Activated T-helper 17 cell treated with anti-CD3 and anti-CD28 coated beads, Interleukin-2, amount 50 U/mL, for 72 hours (primary cell): ENCODE measurements at regions not wholly inside any gene's neighbourhood (a gene's known extent, or its start where the extent isn't known, plus 50 kb on each side); places are given as distances from the start of the nearest gene placed in this dataset.

Experiments
- ATAC-seq: fragments of 150-1000 bp; cut with Tn5 transposase; replicated peaks from 2 replicates; pipeline ENCODE4 v1.10.0; 2021; ENCODE audit warnings: mild to moderate bottlenecking, moderate library complexity
- H3K27ac Mint-ChIP-seq: one replicate; pipeline ENCODE4 v1.8.0; 2022; ENCODE audit warnings: mixed read lengths
- H3K27me3 Mint-ChIP-seq: one replicate; pipeline ENCODE4 v1.8.0; 2022; ENCODE audit warnings: mixed read lengths
- H3K36me3 Mint-ChIP-seq: one replicate; pipeline ENCODE4 v1.8.0; 2022; ENCODE audit warnings: low read depth, mild to moderate bottlenecking, mixed read lengths
- H3K4me1 Mint-ChIP-seq: one replicate; pipeline ENCODE4 v1.8.0; 2022; ENCODE audit warnings: mixed read lengths
- H3K4me3 Mint-ChIP-seq: one replicate; pipeline ENCODE4 v1.8.0; 2022; ENCODE audit warnings: mild to moderate bottlenecking, mixed read lengths
- H3K9me3 Mint-ChIP-seq: one replicate; pipeline ENCODE4 v1.8.0; 2022; ENCODE audit warnings: mixed read lengths

DNA sequence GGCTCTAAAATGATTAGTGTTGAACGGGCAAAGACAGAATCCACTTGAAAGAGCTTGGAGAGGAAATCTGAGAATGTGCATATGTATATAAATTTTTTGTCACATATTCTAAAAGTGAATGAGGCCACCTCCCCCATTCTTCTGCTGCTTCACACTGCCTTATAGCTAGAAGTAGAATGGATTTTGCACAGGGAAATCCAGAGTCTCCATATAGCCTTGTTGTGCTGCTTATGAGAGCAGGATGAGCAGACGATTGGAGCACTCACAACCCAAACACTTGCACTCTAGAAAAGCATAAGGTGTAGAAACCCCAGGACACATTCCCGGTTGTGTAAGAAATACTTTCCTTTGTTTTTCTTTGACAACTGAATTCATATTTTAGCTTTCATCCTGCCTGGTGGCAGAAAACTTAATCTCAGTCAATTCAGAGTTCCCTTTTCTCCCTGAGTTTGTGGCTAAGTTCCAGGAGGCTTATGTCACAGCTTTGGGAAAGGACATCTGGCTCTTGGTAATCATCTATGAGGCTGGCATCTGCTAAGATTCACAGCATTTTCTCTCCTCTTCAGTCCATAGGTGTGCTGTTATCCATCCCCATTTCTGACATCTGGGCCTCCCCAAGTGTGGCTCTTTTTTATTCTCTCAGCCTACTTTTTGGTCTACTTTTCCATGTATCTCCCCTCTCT, 188.4 kb upstream of the PFN2 start:
- Mint-ChIP-seq H3K4me3 (no peak overlapping the region), H3K27ac (no peak overlapping the region), H3K36me3 (no peaks in the 10 kb centered on the region), H3K27me3 (peaks cover 7% of the 10 kb centered on the region), H3K4me1 (no peaks in the 10 kb centered on the region), H3K9me3 (no peaks in the 10 kb centered on the region)
- no peak for ATAC-seq

DNA sequence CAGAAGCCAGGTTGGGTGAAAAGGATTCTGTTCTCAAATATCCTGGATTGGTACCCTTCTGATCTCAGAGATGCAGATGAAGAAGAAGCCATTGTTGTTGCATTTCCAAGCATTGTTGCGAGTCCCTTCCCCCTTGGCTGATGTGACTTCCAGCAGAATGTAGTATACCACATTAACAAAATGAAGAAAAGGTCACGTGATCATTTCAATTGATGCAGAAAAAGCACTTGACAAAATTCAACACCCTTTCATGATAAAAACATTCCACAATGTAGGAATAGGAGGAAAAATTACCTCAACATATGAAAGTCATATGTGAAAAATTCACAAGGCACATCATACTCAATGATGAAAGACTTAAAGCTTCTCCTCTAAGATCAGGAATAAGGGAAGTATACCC, 181.9 kb upstream of the PFN2 start:
- Mint-ChIP-seq H3K9me3 (no peaks in the 10 kb centered on the region), H3K4me1 (no peaks in the 10 kb centered on the region)
- ATAC-seq = no peak

DNA sequence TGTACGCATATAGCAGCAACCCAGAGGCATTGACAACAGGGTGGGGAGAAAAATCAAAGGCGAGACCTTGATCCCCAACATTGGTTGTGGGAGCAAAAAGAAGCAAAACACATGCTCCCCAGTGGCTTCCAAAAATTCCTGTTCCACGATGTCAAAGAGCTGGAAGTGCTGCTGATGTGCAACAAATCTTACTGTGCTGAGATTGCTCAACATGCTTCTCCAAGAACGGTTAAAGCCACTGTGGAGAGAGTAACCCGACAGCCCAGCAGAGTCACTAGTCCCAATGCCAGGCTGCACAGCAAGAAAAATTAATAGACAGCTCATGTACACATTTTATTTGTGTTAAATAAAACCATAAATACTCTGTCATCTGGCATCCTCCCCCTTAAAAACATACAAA, 179.9 kb upstream of the PFN2 start:
- Mint-ChIP-seq H3K4me3 (no peak overlapping the region), H3K27ac (no peak overlapping the region), H3K36me3 (no peaks in the 10 kb centered on the region), H3K27me3 (peaks cover 27% of the 10 kb centered on the region), H3K9me3 (no peaks in the 10 kb centered on the region), H3K4me1 (no peaks in the 10 kb centered on the region)
- no peak for ATAC-seq

More for the DNA sequence above, 181.9 kb upstream of the PFN2 start:
- H3K36me3 Mint-ChIP-seq = no peaks in the 10 kb centered on the region
- no peak overlapping the region for H3K27ac Mint-ChIP-seq
- H3K4me3 Mint-ChIP-seq = no peak overlapping the region
- peaks cover 24% of the 10 kb centered on the region for H3K27me3 Mint-ChIP-seq

DNA sequence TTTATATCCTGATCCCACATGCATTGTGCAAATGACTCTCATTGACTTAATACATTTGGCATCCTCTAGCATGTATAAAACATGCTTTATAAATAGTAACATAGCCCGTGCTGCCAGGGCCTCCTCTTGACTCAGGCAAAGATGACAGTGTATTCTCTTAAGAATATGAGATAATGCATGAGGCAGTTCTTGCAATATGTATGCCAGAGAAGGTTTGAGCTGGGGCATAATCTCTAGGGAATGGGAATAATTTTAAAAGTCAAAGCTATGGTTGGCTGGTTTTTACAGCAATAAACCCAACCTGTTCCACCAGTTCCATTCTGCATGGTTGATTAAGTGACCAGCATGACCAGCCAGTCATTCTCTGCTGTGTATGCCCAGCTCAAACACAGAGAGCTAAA, 179.0 kb upstream of the PFN2 start:
- no peaks in the 10 kb centered on the region for H3K9me3 Mint-ChIP-seq
- H3K36me3 Mint-ChIP-seq = no peaks in the 10 kb centered on the region
- H3K4me1 Mint-ChIP-seq = no peaks in the 10 kb centered on the region
- H3K27ac Mint-ChIP-seq = no peak overlapping the region
- peaks cover 25% of the 10 kb centered on the region for H3K27me3 Mint-ChIP-seq
- ATAC-seq = no peak
- H3K4me3 Mint-ChIP-seq = no peak overlapping the region

DNA sequence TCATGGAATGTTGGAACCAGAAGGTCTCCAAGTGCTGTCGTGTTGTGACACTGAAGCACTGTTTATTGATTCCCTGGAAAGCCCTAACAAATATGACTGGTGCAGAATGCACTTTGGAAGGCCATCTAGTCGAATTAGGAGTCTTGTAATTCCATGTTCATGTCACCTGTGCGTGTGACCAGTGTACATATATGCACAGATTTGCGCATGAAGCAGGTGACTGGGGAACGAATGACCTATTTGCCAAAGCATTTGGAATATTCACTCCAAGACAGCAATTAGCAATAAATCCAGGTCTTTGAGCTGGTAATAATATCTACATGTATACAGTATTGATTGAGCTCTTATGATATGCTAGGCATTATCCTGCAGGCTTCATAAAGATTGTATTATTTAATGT, 177.5 kb upstream of the PFN2 start:
- no peaks in the 10 kb centered on the region for H3K36me3 Mint-ChIP-seq
- H3K27me3 Mint-ChIP-seq = peaks cover 27% of the 10 kb centered on the region
- no peak overlapping the region for H3K4me3 Mint-ChIP-seq
- no peaks in the 10 kb centered on the region for H3K4me1 Mint-ChIP-seq
- H3K9me3 Mint-ChIP-seq = no peaks in the 10 kb centered on the region
- ATAC-seq = no peak
- no peak overlapping the region for H3K27ac Mint-ChIP-seq

DNA sequence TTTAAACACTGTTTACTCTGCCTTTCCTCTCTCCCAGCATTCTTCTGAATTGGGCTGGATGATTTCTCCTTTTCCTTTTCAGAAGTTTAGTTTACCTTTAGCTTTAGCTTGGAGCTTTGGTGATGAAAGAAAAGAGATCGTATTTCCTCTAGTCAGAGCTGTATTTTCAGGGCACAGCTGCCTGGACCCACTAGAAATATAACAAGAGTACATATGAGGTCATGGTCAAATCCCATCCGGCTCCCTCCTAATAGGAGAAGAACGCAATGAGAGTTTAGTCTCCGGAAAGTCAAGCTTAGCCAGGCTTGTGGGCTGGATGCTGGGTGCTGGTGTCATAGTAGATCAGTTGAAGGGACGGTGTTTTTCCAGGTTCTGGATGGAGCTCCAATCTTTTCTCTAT, 177.1 kb upstream of the PFN2 start:
- Mint-ChIP-seq H3K4me3 (no peak overlapping the region), H3K36me3 (no peaks in the 10 kb centered on the region), H3K9me3 (no peaks in the 10 kb centered on the region), H3K27ac (no peak overlapping the region), H3K4me1 (no peaks in the 10 kb centered on the region), H3K27me3 (peaks cover 27% of the 10 kb centered on the region)
- no peak for ATAC-seq

DNA sequence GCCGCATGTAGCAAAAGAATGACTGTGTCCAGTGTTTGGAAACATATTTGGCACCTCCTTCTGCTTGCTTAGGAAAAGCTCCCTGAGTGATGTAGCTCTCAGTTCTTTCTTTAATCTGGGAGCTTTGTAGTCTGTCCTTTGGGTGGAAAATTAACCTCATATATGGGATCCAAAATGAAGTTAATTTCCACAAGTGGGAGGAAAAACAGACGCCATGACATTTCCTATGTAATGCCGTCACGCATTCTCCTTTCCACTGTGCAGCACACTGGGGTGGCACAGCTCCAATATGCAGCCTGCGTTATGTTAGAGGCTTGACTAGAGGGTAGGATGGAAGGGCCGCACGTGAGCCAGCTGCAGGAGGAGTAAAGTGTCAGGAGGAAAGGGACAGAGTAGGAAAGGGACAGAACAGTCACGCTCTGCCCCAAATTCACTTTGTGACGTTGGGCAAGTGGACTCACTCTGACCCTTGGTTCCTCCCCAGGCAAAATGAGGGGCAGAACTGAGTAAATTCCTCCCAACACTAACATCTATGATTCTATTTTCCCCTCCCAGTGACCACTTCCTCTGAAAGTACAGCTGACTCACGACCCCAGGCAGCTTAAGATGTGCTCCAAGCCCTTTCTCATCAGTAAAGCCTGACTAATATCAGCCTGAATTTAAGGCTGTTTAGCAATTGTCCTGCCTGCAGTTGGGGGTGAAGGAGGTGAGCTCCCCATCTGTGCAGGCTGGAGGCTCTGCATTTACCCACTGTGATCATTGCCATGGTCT, 176.5 kb upstream of the PFN2 start:
- no peak overlapping the region for H3K27ac Mint-ChIP-seq
- H3K36me3 Mint-ChIP-seq = no peaks in the 10 kb centered on the region
- peak; percentile 77 for ATAC-seq
- H3K4me3 Mint-ChIP-seq = no peak overlapping the region
- peaks cover 27% of the 10 kb centered on the region for H3K27me3 Mint-ChIP-seq
- H3K4me1 Mint-ChIP-seq = no peaks in the 10 kb centered on the region
- no peaks in the 10 kb centered on the region for H3K9me3 Mint-ChIP-seq

DNA sequence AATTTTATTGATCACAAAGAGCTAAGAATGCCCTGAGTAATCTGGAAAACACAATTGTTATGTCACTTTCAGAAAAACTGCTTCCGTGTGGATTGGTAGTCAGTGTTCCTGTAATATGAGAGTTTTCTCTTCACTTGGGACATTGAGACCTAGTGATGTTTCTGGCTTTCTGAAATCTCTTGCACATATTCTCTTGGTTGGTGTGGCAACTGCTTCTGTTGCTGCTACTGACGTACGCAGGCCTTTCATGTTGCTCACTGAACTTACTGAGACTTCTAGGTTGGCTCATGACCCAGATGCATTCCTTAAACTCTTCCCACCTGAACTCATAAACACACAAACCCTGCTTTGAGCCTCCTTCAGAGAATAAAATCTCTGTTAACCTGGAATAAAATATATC, 175.0 kb upstream of the PFN2 start:
- Mint-ChIP-seq H3K27ac (no peak overlapping the region), H3K36me3 (no peaks in the 10 kb centered on the region), H3K4me3 (no peak overlapping the region), H3K27me3 (peaks cover 18% of the 10 kb centered on the region), H3K9me3 (no peaks in the 10 kb centered on the region), H3K4me1 (no peaks in the 10 kb centered on the region)
- ATAC-seq = no peak

DNA sequence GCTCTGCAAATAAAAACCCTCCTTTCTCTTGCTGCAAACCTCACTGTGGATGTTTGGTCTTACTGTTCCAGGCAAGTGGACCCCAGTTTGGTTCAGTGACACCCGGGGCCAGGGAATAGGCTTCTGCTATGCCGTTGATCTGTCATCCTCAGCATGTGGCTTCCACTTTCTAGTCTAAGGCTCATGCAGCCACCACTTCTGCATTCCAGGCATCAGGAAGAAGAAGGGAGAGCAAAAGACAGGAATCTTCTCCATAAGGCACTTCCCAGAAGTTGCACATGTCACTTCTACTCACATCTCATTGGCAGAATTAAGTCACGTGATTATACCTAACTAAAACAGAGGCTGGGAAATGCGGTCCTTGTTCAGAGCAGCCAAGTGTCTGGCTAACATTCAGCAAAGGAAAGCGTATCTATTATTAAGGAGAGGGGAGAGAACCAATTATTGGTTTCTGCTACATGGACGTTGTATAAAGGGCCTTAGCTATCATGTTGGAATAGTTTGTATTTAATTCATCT, 173.6 kb upstream of the PFN2 start:
- no peaks in the 10 kb centered on the region for H3K4me1 Mint-ChIP-seq
- no peak overlapping the region for H3K4me3 Mint-ChIP-seq
- H3K27me3 Mint-ChIP-seq = peaks cover 18% of the 10 kb centered on the region
- H3K27ac Mint-ChIP-seq = no peak overlapping the region
- no peaks in the 10 kb centered on the region for H3K9me3 Mint-ChIP-seq
- no peak for ATAC-seq
- no peaks in the 10 kb centered on the region for H3K36me3 Mint-ChIP-seq

DNA sequence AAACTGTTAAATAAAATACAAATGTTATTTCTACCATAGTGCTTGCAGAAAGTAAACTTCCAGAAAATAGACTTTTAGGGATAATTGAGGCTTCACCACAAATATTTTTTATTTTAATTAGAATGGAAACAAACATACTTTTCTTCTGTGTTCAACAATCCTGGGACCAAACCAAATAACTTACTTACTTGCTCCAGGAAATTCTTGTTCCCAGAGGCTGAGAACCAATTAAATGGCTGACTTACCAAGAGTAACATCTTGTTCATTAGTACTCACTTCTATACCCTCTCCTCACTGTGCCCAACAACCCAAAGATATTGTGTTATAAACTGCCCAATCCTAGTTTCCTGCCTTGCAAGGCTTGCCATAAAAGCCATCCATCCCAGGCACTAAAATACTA, 172.2 kb upstream of the PFN2 start:
- H3K9me3 Mint-ChIP-seq = no peaks in the 10 kb centered on the region
- no peak overlapping the region for H3K4me3 Mint-ChIP-seq
- H3K27ac Mint-ChIP-seq = no peak overlapping the region
- H3K4me1 Mint-ChIP-seq = no peaks in the 10 kb centered on the region
- H3K27me3 Mint-ChIP-seq = peaks cover 14% of the 10 kb centered on the region
- no peaks in the 10 kb centered on the region for H3K36me3 Mint-ChIP-seq
- ATAC-seq = no peak

DNA sequence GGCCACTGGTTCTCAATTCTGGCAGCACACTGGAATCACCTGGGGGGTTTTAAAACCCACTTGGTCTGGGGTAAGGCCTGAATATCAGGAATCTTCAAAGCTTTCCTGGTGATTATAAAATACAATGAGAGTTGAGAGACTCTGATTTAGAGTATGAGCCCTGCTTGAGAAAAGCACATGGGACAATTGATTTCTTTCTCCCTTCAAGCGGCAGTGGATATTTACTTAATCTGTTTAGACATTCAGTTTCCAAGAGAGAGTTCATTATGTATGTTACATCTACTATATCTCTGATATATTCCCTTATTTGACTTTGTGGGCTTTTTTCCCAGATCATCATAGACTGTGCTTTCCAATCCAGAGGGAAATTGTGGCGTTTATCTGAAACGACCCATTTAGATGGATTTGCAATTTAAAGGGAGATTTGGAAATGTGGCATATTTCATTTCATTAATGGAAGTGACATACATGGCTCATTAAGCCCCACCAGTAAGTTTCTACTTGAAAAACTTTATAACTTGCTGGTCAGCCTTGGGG, 171.2 kb upstream of the PFN2 start:
- no peak overlapping the region for H3K4me3 Mint-ChIP-seq
- H3K27me3 Mint-ChIP-seq = peaks cover 14% of the 10 kb centered on the region
- no peaks in the 10 kb centered on the region for H3K36me3 Mint-ChIP-seq
- no peaks in the 10 kb centered on the region for H3K9me3 Mint-ChIP-seq
- H3K27ac Mint-ChIP-seq = no peak overlapping the region
- no peaks in the 10 kb centered on the region for H3K4me1 Mint-ChIP-seq
- ATAC-seq = no peak

DNA sequence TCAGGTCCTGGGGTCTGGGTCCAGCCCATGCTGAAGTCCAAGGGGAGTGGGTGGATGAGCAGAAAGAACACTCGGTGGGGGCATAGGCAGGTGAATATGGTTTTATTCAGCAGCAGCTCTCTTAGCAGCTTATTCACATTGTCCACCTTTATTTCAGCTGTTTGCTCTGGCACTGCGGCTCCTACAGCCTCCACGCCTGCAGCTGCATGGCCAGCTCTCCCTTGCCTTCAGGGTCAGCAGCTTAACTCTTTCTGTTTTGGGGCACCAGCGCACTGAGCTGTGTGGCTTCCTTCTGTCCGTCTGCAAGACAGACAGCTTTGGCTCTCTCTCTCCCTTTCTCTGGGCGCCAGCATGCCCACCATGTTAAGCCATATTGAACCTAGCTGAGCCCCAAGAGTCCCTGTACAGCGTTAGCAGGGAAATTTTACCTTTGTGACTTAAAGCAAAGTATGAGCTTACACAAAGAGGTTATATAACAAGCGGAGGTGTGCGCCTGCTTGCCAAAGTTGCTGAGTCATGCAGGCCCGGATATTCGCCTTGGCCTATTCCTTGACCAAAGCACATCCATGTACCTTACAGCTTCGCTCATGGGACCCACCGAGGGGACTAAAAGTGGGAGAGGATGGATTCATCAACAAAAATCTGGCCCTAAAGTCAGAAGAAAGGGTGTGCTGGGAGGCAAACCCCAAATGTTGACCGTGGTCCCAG, 170.1 kb upstream of the PFN2 start:
- H3K36me3 Mint-ChIP-seq = no peaks in the 10 kb centered on the region
- ATAC-seq = no peak
- H3K27ac Mint-ChIP-seq = no peak overlapping the region
- peaks cover 21% of the 10 kb centered on the region for H3K27me3 Mint-ChIP-seq
- no peak overlapping the region for H3K4me3 Mint-ChIP-seq
- no peaks in the 10 kb centered on the region for H3K4me1 Mint-ChIP-seq
- no peaks in the 10 kb centered on the region for H3K9me3 Mint-ChIP-seq

DNA sequence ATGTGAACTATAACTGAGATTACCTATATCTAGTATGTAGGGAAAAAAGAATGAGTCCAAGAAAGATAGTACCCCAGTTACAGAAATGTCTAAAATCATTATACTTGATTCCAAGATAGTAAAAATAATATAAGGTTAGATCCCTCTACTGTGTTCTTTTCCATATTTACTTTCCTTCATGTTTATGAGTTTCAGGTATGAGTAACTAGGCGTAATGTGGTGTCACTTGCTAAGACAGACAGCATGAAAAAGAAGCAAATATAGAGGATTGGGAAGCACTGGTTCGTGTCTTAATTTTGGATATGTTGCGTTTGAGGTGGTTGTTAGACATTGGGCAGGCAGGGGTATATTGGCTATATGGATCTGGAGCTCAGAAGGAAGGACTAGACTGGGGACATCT, 168.1 kb upstream of the PFN2 start:
- no peak for ATAC-seq
- Mint-ChIP-seq H3K9me3 (no peaks in the 10 kb centered on the region), H3K27me3 (peaks cover 13% of the 10 kb centered on the region), H3K4me3 (no peak overlapping the region), H3K36me3 (no peaks in the 10 kb centered on the region), H3K4me1 (no peaks in the 10 kb centered on the region), H3K27ac (no peak overlapping the region)

DNA sequence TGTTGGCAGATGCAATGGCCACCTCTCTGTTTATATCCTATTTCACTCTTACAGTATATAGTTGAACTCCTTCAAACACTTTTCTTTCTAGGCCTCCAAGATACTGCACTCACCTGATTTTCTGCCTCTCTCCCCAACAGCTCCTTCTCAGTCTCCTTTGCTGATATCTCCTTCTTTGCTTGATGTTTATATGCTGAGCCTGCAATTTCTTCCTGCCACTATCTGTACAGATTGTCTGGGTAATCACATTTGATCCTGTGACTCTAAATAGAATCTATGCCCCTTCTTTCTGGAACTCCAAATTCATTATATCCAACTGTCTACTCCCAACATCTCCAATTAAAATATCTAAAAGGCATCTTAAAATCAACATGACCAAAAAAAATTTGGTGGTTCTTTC, 165.5 kb upstream of the PFN2 start:
- no peaks in the 10 kb centered on the region for H3K36me3 Mint-ChIP-seq
- H3K9me3 Mint-ChIP-seq = no peaks in the 10 kb centered on the region
- no peaks in the 10 kb centered on the region for H3K4me1 Mint-ChIP-seq
- no peak overlapping the region for H3K27ac Mint-ChIP-seq
- peaks cover 20% of the 10 kb centered on the region for H3K27me3 Mint-ChIP-seq
- no peak for ATAC-seq
- no peak overlapping the region for H3K4me3 Mint-ChIP-seq
